Activated B cell treated with CpG ODN at 0.5 μM for 24 hours (primary cell): ENCODE measurements at regions not wholly inside any gene's neighbourhood (a gene's known extent, or its start where the extent isn't known, plus 50 kb on each side); places are given as distances from the start of the nearest gene placed in this dataset.

ENCODE experiments used
- ATAC-seq: fragments of 200-7000 bp; cut with Tn5 transposase; one replicate; pipeline ENCODE4 v1.10.0; 2021; ENCODE audit warnings: low read depth, mild to moderate bottlenecking, moderate library complexity
- CTCF ChIA-PET: fragments of 350-600 bp; sonication (Branson Sonifier 250); formaldehyde crosslinking; loops from one replicate; lab custom pipeline; 2021; ENCODE audit warnings: antibody characterized with exemption; lab: Charles Lee
- POLR2A ChIA-PET: fragments of 350-600 bp; sonication (Branson Sonifier 250); formaldehyde crosslinking; loops from one replicate; lab custom pipeline; 2021; ENCODE audit warnings: antibody characterized with exemption; lab: Charles Lee
- DNase-seq: peaks from one replicate; pipeline ENCODE4 v3.0.0; 2022
- H3K27ac Mint-ChIP-seq: one replicate; pipeline ENCODE4 v1.8.0; 2020; ENCODE audit warnings: mixed read lengths
- H3K27me3 Mint-ChIP-seq: one replicate; pipeline ENCODE4 v1.8.0; 2021; ENCODE audit warnings: mixed read lengths
- H3K36me3 Mint-ChIP-seq: one replicate; pipeline ENCODE4 v1.8.0; 2021; ENCODE audit warnings: low read depth, mixed read lengths
- H3K4me1 Mint-ChIP-seq: one replicate; pipeline ENCODE4 v1.8.0; 2021; ENCODE audit warnings: mixed read lengths
- H3K4me3 Mint-ChIP-seq: one replicate; pipeline ENCODE4 v1.8.0; 2020; ENCODE audit warnings: mild to moderate bottlenecking, mixed read lengths
- H3K9me3 Mint-ChIP-seq: one replicate; pipeline ENCODE4 v1.8.0; 2020; ENCODE audit warnings: mixed read lengths
- intact Hi-C: fragments of 100-400 bp; cut with micrococcal nuclease; formaldehyde crosslinking; loops from one replicate; pipeline ENCODE4 v1.15.1; 2024
- TF ChIP-seq, protein P1 (sequence below): fragments of 200-600 bp; IDR thresholded peaks from one replicate; pipeline ENCODE4 v1.8.0; 2022; ENCODE audit warnings: antibody characterized with exemption, mild to moderate bottlenecking

- no peak for DNase-seq
- CTCF ChIA-PET, result no interaction called here
- no peak for ATAC-seq
- TF ChIP-seq, protein P1, sequence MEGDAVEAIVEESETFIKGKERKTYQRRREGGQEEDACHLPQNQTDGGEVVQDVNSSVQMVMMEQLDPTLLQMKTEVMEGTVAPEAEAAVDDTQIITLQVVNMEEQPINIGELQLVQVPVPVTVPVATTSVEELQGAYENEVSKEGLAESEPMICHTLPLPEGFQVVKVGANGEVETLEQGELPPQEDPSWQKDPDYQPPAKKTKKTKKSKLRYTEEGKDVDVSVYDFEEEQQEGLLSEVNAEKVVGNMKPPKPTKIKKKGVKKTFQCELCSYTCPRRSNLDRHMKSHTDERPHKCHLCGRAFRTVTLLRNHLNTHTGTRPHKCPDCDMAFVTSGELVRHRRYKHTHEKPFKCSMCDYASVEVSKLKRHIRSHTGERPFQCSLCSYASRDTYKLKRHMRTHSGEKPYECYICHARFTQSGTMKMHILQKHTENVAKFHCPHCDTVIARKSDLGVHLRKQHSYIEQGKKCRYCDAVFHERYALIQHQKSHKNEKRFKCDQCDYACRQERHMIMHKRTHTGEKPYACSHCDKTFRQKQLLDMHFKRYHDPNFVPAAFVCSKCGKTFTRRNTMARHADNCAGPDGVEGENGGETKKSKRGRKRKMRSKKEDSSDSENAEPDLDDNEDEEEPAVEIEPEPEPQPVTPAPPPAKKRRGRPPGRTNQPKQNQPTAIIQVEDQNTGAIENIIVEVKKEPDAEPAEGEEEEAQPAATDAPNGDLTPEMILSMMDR, result no peak
- no peak overlapping the region for H3K4me3 Mint-ChIP-seq
- no peaks in the 10 kb centered on the region for H3K9me3 Mint-ChIP-seq
- intact Hi-C loops, result no loop called here
- H3K27me3 Mint-ChIP-seq, result peaks cover 6% of the 10 kb centered on the region
- POLR2A ChIA-PET, result no interaction called here
- H3K36me3 Mint-ChIP-seq, result no peaks in the 10 kb centered on the region
- no peak overlapping the region for H3K27ac Mint-ChIP-seq
- no peaks in the 10 kb centered on the region for H3K4me1 Mint-ChIP-seq
Measured at GRCh38 chr17:34851961-34852540, 109.2 kb downstream of the CCT6B start.

DNA sequence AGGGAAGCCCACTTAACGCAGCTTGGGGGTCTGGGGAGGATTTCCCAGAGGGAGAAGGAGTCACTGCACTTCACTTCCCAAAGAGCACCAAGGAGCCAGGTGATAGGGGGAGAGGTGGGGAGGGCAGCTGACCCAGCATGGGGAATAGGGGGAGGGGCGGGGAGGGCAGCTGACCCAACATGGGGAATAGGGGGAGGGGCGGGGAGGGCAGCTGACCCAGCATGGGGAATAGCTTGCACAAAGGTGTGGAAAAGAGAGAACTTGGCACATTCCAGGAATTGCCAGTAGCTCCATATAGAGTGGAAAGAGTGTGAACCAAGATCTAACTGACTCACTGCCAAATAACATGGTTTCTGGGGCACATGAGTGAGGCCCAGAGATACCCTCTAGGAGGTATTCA, 110.3 kb downstream of the CCT6B start:
- Mint-ChIP-seq H3K27me3 (peaks cover 3% of the 10 kb centered on the region), H3K4me3 (no peak overlapping the region)
- CTCF ChIA-PET, result no interaction called here

GRCh38 chr17:34850023-34850422, 111.2 kb downstream of the CCT6B start:
- DNase-seq (no peak), ATAC-seq (no peak)
- Mint-ChIP-seq H3K4me3 (no peak overlapping the region), H3K36me3 (no peaks in the 10 kb centered on the region), H3K27me3 (no peaks in the 10 kb centered on the region), H3K27ac (no peak overlapping the region), H3K4me1 (no peaks in the 10 kb centered on the region), H3K9me3 (no peaks in the 10 kb centered on the region)
- TF ChIP-seq, protein P1, result no peak
- CTCF ChIA-PET, result no interaction called here
- intact Hi-C loops, result no loop called here
- POLR2A ChIA-PET, result no interaction called here

More for the DNA sequence above, 110.3 kb downstream of the CCT6B start:
- Mint-ChIP-seq H3K9me3 (no peaks in the 10 kb centered on the region), H3K4me1 (no peaks in the 10 kb centered on the region), H3K27ac (no peak overlapping the region), H3K36me3 (no peaks in the 10 kb centered on the region)
- TF ChIP-seq, protein P1, result no peak
- DNase-seq (no peak), ATAC-seq (no peak)
- POLR2A ChIA-PET, result no interaction called here
- intact Hi-C loops, result no loop called here

GRCh38 chr17:34847938-34848337, 113.3 kb downstream of the CCT6B start:
- no peak overlapping the region for H3K4me3 Mint-ChIP-seq
- no peaks in the 10 kb centered on the region for H3K4me1 Mint-ChIP-seq
- H3K36me3 Mint-ChIP-seq, result no peaks in the 10 kb centered on the region
- no peak overlapping the region for H3K27ac Mint-ChIP-seq
- no peaks in the 10 kb centered on the region for H3K9me3 Mint-ChIP-seq
- DNase-seq (no peak), ATAC-seq (no peak)
- TF ChIP-seq, protein P1, result no peak
- ChIA-PET CTCF (no interaction called here), POLR2A (no interaction called here)
- intact Hi-C loops, result no loop called here
- no peaks in the 10 kb centered on the region for H3K27me3 Mint-ChIP-seq

DNA sequence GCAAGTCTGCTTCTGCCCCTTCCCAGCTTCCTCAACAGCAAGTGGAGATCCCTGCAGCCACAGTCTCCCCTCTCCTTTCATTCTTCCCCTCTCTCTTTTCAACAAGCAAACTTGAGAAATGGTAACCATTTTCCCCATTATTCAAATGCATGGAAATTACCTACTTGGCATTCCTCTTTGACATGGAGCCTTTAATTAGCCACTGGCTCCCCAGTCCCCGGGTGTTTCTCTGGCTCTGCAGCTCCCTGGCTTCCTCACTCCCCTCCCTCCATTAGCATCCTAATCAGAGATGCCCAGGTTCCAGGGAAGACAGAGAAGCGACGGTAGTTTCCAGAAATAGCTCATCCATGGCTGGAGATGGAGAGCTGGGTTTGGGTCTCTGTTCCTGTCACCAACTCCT, 116.0 kb downstream of the CCT6B start:
- H3K36me3 Mint-ChIP-seq, result no peaks in the 10 kb centered on the region
- ChIA-PET POLR2A (no interaction called here), CTCF (no interaction called here)
- no peak overlapping the region for H3K27ac Mint-ChIP-seq
- no peaks in the 10 kb centered on the region for H3K9me3 Mint-ChIP-seq
- H3K4me1 Mint-ChIP-seq, result no peaks in the 10 kb centered on the region
- ATAC-seq (no peak), DNase-seq (no peak)
- H3K27me3 Mint-ChIP-seq, result no peaks in the 10 kb centered on the region
- intact Hi-C loops, result no loop called here
- H3K4me3 Mint-ChIP-seq, result no peak overlapping the region
- TF ChIP-seq, protein P1, result no peak
